Stimulated activated naive CD4-positive, alpha-beta T cell treated with Interleukin-2 at 50 U/mL for 16 hours (primary cell): ENCODE measurements at regions not wholly inside any gene's neighbourhood (a gene's known extent, or its start where the extent isn't known, plus 50 kb on each side); places are given as distances from the start of the nearest gene placed in this dataset.
"Not testable (repeated sequence)": the region's sequence is repeated elsewhere in the genome, so short reads cannot be mapped to it uniquely, and the experiment has no call there.

Experiments used
- DNase-seq: peaks from one replicate; lab custom pipeline; 2025; lab: John Stamatoyannopoulos, UW

DNA sequence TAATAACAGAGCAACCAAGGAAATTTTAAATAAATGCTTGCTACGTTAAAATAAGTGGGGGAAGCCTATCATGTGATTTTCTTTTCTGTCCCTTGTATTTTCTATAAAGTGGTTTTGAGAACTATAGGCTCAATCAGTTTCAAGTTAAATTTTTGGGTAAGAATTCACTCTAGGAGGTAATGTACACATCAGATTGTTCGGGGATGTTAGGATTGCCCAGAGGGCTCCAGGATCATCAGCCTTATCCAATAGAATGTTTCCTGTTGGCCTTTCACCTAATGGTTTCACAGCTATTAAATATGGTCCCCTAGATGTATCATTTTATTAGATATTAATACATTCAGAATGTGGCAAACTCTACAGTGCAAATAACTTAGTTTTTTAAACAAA lies 438.4 kb upstream of the NPVF start:
- no peak for DNase-seq

DNA sequence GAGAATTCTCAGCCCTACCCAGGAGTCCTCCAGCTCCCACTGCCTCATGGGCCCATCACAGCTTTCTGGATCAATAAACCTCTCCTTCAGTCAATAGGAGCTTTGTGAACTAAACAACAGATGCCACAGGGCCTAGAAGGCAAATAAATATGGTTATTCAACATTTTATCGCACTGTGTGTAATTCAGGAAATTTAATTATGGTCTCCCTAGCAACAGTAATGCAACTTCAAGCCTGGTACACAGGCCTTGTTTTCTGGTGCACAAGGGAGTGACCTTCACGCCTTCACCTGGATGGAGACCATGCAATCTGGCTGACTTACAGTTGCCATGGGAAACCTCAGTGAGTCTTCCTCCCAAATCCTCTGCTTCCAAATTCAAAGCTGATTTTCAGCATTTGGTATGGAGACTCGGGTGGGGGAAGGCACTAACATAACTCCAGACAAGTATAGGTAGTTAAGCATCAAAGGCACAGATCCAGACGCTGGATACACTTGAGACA lies 441.0 kb upstream of the NPVF start:
- no peak for DNase-seq

DNA sequence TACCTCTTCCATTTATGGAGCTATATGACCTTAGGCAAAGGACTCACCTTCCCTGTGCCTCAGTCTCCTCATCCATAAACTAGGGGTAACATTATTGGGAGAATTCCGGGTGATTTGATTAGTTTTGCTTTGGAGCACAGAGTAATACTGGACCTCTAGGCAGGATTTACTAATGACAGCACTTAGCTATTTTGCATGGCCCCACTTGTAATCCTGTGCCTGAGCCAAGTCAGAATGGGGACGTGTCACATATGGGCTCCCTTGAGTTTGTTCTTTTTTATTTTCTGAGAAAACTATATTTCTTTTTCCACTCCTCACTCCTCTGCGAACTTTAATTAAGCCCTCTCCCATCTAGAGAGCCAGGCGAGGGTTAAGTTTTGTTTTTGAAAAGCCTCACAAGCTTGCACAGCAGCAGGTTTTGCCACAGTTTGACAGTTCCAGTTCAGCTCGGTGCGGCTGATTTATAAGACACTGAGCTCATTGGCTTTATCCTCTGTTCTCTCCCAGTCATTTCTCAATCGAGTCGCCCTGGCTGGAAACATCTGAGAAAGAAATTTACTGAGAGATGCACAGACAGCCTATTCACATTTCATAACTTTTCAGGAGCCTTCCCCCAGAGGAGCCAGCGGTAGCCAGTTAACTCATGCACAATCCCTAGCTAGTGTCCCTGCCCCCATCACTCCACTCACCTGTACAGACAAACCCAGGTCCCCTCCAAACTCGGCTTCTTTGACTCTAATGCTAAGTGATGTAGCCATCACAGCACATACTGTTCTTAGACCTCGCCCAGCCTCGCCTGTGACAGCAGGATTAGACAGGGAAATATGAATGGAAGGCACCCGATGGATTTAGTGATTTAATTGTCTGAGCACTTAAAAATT lies 441.9 kb upstream of the NPVF start:
- no peak for DNase-seq

DNA sequence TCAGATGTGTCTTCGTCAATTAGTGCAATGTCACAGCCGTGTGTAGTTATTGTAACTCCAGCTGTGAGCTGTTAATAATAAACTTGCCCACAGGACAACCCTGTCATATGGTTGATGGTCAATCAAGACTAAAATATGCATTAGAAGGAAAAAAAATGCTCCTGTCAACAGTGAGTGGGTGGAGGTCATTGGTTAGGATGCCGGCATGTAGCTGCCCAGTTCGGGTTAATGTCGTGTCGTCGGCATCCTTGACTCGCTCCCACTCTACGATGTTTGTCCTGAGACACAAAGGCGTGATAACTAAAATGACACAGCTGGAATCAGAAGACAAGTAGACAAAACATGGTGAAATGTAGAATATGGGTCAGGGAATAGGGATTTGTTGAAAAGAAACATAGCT lies 442.8 kb upstream of the NPVF start:
- no peak for DNase-seq

DNA sequence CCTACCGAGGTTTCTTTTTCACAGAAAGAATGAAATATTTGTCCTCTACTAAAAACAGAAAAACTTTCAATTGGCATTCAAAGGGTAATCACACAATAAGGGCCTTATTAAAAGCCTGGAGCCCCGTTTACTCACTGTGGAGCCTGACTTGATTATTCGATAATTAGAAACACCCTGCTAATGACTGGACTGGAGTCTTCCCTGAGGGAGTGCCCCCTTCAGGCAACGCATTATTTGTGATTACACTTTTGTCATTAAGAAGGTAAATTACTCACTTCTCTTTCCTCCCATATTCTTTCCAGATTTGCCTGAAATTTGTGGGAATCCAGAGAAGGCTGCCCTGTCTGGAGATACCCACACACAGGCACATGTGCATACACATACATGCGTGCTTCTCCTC lies 444.2 kb upstream of the NPVF start:
- no peak for DNase-seq

DNA sequence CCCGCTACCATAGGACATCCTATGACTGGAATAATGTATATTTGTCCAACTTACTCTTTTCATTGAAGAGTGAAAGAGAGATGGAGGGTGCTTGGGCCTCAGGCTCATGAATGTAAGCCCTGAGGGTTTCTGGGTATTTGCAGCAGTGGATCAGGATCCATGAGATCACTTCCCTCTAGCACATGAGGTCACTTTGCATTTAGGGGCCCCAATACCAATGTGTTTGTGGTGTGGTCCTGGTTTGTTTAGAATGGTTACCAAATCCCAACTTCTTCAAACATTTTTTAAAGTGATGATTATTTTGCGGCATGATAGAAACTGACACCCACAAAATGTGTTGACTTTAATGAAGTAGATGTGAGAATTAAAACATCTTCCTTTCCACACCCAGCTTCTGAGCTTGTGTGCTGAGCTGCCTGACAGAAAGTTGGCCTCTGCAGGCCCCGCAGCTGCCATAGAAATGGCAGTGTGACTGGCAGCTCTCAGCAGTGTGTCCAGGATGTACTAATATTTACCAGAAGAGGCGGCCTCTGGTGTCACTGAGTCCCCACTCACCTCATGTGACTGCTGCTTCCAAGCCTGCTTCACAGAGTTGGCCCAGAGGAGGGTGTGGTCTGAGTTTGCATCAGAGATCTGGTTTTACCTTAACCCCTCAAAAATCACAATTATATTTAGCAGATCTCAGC lies 447.6 kb upstream of the NPVF start:
- no peak for DNase-seq

DNA sequence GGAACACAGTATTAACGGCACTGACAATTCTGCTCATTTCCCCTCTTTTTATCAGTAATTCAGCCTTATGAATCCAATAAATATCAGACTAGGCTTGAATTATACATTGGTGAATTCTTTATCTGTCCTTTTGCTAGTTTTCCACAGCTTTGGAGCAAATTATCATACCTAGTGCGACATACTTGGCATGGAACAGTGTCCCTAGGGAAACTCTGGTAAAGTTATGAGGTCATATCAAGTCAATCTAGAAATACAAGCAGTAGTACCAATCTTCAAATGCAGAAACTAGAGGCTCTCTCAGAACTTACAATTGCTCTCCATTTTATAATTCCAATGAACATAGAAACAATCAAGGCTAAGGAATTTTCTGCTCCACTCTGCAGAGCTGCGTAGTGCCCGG lies 449.3 kb upstream of the NPVF start:
- DNase-seq = no peak

DNA sequence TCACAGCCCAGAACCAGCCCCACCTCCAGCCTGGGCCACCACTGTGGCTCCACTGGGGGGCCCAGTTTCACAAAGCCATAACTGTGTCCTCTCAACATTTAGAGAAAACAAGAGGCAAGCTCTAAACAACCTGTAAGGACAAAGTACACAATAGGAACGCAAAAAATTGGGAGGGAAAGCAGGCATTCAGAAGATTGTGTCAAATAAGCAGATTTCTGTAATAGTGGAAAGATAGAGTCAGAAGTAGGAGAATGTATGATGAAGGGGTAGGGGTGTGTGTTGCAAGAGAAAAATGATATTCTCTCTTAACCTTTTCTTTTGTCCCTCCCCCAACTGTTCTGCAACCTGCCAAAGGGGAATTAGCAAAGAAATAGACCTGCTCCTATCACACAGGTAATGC lies 449.9 kb upstream of the NPVF start:
- no peak for DNase-seq

DNA sequence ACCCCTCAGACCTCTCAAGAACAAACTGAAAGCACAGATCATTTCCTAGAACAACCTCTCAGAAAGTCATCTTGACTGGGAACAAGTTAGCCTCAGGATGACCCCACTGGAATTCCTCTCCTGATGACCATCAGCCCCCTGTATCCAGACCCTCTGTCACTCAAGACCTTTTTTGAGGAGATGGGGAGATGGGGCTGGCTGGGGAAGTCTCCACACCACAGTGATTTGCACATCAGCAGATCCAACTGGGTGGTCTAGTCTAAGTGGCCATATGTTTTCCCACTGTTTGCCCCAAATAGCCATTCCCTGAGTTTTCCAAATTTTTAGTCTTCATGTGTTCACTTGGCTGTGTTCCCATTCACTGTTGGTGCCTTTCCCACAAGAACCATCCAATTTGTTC lies 452.4 kb upstream of the NPVF start:
- no peak for DNase-seq

DNA sequence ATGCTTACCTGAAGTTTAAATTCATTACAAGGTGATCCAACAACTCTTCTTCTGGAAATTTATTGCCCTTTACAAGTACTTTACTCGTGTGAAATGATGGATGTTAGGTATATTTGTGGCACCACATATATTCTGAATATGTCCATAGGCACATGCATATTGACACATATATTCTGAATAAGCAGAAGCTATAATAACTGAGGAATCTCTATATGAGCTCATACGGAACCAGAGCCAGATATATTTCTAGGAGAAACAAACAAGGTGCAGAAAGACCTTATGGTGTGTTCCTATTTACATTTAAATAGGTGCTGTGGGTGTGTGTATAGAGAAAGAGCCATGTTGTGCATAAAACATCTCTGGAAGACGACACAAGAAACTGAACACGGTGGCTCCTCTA lies 456.1 kb upstream of the NPVF start:
- DNase-seq = no peak

DNA sequence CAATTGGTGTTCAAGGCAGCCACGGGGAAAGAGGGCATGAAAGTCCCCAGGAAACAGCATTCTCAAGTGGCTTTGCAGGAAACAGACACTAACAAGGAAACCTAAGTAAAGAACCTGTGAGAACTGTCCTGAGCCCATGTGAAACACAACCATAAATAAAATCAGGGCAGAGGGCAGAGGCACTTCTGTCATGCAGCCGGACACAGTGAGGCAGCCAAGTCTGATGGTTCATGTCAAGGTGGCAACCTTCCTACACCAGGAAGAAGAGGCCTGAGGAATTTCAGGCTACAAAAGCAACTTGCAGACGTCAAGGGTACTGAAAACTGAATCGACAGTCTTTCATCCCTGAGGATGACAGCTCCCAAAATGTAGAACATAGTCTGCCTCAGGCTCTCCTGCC lies 458.2 kb upstream of the NPVF start:
- DNase-seq = no peak

DNA sequence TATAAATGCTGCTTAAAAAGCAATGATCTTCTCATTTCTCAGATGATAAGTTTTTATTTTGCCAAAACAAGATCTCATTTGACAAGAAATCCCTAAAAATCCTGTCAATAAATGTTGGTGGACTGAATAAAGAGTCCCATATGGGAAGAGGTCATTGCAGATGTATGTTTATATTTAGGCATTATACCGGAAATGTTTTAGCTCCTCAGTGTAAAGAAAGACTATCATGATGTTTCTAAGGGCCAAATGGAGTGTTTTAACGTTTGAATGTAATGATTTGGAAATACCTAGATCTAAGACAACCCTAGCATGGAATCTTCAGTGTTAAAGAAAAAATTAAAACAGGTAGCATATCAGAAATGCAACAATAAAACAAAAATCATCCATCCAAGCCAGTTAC lies 457.8 kb upstream of the NFE2L3 start:
- DNase-seq = no peak

DNA sequence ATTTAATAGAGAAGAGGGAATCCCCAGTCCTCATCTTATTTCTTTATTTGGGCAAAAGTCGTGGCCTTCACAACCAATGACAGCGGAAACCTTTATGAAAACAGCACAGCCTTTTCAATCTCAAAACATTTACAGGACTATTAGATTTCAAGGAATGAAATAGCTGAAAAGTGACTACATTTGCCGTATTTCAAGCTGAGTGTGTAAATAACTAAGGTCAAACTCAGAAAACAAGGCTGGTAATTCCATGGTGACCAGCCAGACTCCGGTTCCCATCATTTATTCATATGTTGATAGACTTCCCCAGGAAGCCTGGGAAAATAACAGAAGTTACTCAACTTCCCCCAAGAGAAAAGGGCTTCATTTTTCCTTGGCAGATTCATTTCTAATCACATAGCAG lies 457.3 kb upstream of the NFE2L3 start:
- no peak for DNase-seq

DNA sequence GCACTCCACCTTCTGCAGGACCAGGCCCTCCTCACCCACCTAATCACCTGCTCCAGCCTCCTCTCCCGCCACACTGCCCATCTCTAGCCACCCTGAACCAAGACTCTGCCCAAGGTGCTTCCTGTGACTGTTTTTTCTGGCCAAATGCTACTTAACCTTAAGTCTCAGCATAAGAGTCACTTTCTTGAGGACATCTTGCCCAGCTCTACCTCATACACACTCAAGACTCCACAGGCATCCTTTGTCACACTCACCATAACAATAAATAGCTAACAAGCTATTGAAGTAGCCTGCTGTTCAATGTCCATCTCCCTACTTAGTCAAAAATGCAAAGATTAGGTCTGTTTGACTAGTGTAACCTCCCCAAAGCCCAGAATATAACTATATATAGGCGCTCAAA lies 455.4 kb upstream of the NFE2L3 start:
- DNase-seq = no peak

DNA sequence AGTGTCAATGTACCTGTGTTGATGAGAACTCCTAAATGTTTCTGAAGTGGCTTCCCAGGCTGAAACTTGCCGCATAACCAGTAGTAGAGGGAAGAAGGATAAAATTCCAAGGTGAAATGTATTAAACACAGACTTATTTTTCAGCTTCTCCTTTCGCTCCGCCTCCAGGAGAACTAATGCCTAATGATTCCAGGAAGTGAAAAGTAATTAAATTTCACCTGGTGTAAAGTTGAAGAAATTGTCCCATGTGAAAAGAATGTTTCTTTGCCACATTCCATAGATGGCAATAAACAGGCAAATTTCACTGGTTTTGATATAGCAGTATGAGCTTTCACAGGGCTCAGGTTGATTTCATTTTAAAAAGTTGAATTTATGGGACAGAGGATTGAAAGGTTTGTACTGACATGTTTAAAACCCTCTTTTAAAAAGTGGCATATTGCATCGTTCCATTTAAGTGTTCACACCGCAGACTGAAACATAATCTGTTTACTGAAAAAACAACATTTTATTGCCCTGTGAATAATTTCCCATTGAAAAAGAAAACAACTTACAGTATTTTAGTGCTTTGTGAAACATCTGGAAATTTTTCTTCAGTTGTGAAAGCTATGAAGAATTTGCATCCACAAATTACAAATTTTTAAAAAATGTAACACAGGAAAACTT lies 453.4 kb upstream of the NFE2L3 start:
- DNase-seq = no peak

DNA sequence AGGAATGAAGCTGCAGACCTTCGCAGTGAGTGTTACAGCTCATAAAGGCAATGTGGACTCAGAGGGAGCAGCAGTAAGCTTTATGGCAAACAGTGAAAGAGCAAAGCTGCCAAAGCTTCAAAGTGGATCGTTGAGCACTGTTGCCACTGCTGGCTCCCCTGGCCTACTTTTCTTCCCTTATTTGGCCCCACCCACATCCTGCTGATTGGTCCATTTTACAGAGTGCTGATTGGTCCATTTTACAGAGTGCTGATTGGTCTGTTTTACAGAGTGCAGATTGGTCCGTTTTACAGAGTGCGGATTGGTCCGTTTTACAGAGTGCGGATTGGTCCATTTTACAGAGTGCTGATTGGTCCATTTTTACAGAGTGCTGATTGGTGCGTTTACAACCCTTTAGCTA lies 451.9 kb upstream of the NFE2L3 start:
- not testable (repeated sequence) for DNase-seq

DNA sequence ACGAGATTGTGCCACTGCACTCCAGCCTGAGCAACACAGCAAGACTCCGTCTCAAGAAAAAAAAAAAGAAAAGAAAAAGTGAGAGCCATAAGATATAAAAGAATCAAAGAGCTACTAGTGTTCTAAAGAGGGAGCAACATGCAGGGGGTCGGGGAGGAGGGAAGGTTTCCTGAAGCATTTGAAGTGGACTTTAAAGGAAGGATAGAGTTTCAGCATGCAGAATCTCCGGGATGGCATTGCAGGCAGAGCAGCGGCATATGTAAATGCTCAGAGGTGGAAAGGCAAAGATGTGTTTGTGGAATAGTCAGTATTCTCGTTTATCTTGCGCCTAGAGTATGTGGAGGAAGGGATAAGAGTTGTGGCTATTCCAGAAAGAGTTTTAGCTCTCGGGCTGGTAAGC lies 447.6 kb upstream of the NFE2L3 start:
- DNase-seq = no peak

DNA sequence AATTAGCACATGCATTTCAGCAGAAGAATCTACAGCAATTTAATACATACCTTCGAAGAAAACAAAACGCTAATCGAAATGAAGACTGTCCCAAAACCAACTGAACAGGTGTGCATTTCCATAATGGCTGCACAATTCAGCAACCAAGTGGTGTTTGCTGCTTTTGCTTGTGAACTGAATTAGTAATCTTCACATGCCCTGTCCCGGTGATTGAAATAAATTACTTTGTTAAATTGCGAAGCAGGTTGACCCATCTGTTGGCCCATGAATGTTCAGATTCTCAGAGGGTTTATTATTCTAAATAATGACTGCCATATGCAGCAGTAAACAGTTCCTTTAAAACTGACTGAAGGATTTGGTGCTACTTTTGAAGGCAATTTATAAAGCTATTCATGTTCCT lies 445.2 kb upstream of the NFE2L3 start:
- DNase-seq = no peak

DNA sequence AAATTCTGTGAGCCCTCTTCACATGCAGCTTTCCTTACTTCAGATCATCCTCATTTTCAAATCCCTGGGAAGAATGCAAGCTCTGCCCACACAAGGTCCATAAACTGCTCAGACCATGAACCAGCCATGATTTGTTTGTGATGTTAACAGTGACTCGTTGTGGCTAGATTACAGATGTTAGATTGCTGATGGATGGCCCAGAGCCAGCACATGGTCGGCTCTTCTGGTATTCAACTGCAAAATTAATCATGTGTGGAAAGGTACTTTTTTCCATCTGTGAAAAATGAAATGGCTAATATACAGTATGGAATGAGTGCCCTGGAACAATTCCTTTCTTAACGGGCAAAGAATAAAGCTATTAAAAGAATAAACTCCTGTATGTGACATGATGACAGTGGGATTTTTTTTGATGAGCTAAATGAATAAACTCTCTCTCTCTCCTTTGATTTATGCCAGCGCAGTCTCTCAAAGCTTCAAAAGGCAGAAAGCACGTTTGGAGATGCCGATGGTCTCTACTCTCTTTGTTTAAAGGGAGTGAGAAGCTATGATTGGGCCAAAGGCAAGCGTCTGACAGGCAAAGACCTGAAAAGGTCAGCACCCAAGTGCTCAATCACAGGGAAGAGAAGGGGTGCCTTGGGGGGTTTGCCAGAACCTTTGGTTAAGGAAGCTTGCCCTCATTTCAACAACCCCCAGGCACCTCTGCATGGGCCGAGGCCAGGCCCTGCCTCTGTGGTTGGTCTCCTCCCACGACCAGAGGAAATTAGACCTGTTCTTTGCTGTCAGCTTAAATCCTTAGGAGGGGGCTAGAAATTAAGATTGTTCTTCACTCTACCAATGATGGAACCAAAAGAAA lies 444.0 kb upstream of the NFE2L3 start:
- no peak for DNase-seq

DNA sequence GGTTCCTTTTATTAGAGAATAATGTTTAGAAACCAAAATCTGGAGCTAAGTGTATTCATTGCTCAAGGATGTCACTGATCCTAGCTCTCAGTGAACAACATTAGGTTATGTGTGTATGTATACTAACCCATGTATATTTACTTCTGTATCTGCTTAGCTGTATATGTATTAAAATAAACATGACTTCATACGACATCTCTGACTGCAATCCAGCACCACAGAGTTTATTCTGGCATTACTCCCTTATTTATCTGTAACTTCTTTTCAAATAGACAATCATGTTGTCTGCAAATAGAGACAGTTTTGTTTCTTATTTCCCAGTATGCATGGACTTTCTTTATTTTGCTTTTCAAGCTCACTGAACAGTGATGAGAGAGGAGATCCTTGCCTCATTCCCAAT lies 441.0 kb upstream of the NFE2L3 start:
- no peak for DNase-seq

DNA sequence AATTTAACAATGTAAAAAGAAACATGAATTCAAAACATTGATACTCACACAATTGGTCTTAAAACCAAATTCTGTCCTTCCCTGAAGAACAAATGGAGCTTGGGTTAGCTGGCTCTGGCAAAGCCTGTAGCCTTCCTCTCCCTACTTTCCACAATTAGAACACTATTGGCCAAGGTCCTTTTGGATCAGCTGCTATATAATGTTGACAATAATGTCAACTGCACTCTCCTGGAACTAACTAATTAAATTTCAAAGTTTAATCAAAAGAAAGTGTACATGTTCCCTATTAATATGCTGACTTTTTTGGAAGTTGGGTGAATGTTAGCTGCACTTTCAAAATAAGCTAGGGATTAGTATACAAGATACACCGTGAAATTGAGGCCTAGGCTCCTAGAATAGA lies 440.1 kb upstream of the NFE2L3 start:
- no peak for DNase-seq

DNA sequence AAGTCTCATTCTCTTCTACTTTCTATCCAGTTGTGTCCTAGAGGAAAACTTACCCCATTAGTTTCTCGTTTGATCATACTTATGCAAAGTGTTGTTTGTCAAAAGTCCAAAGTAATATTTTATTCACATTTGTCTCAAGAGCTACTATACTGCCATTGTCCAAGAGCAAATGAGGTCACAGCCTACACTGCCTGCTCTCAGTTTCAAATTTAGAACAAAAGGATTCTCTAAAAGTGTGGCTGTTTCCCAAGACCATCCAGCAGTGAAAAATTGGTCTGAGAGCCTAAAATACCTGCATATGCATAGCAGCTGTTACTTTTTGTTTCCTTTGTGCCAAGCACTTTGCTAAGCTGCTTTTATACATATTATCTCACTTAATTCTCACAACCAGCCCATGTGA lies 439.5 kb upstream of the NFE2L3 start:
- no peak for DNase-seq
